HepG2 (cell line): ENCODE measurements at regions not wholly inside any gene's neighbourhood (a gene's known extent, or its start where the extent isn't known, plus 50 kb on each side); places are given as distances from the start of the nearest gene placed in this dataset.
A peak's percentile ranks its signal among the peaks of the same experiment; 100 is the strongest.

Experiments used
- ATAC-seq: fragments of 200-7000 bp; cut with Tn5 transposase; 3 replicates; pipeline ENCODE4 v1.9.1; 2020; ENCODE audit warnings: mild to moderate bottlenecking, moderate library complexity
- BruUV-seq: library from RNA; stranded (reverse); fragments of 400-500 nt; replicated peaks from 2 replicates; lab custom pipeline; 2021; lab: Mats Ljungman, UMichigan
- CTCF ChIA-PET: fragments of 300-600 bp; formaldehyde crosslinking; extraction: SDS; loops from one replicate; lab custom pipeline; 2021; ENCODE audit warnings: low total read pairs, inconsistent platforms, low intra/inter-chr PET ratio; lab: Yijun Ruan, JAX
- POLR2A ChIA-PET: fragments of 350-600 bp; sonication (Branson Sonifier 250); formaldehyde crosslinking; loops from one replicate; lab custom pipeline; 2020; ENCODE audit warnings: antibody characterized with exemption, inconsistent platforms; lab: Yijun Ruan, JAX
- DNase-seq: peaks from one replicate; pipeline ENCODE4 v3.0.0-alpha.2; 2015; ENCODE audit warnings: low spot score
- FAIRE-seq: peaks from 3 replicates; lab custom pipeline; 2011; peaks lifted over from hg19 to GRCh38; lab: Jason Lieb, UNC
- H2AFZ ChIP-seq: one replicate; pipeline ENCODE4 v1.6.1; 2011; ENCODE audit warnings: low read length, inconsistent platforms
- H3K27ac ChIP-seq: fragments of 300-600 bp; 3 replicates; pipeline ENCODE4 v1.8.0; 2011; ENCODE audit warnings: mixed run types, mild to moderate bottlenecking, mixed read lengths, low read length, inconsistent platforms; ENCODE audit not compliant: insufficient read depth; ENCODE audit errors: extremely low read length
- H3K27me3 ChIP-seq, 2 experiments: fragments of 200-600 bp in 1 of 2; 2 replicates in 1 of 2; 3 replicates in 1 of 2; pipeline versions ENCODE4 v1.6.0 to v1.8.0; 2011; ENCODE audit warnings: low read length in 2 of 2, mild to moderate bottlenecking in 2 of 2, moderate library complexity in 2 of 2, inconsistent platforms in 1 of 2; ENCODE audit not compliant: insufficient read depth in 2 of 2, control insufficient read depth in 1 of 2
- H3K36me3 ChIP-seq, 2 experiments: fragments of 200-600 bp in 1 of 2; replicated peaks in 1 of 2; 2 replicates in 1 of 2; 3 replicates in 1 of 2; pipeline versions ENCODE4 v1.5.1 to v1.8.0; 2011; ENCODE audit warnings: low read length in 2 of 2, inconsistent platforms in 1 of 2; ENCODE audit not compliant: insufficient read depth in 2 of 2, control insufficient read depth in 1 of 2
- H3K4me1 ChIP-seq: 2 replicates; pipeline ENCODE4 v1.5.1; 2012; ENCODE audit warnings: low read length, inconsistent platforms; ENCODE audit not compliant: insufficient read depth
- H3K4me2 ChIP-seq: 2 replicates; pipeline ENCODE4 v1.6.0; 2011; ENCODE audit warnings: low read depth, low read length, inconsistent platforms
- H3K4me3 ChIP-seq, 3 experiments: fragments of 200-600 bp in 1 of 3; sonication (generic), shearing (Covaris generic) in 1 of 3; replicated peaks in 1 of 3; 2 replicates each; pipeline ENCODE4 v1.5.1; 2011 to 2016; ENCODE audit warnings: low read length in 3 of 3, inconsistent platforms in 2 of 3, low read depth in 2 of 3, mild to moderate bottlenecking in 2 of 3, control low read depth in 1 of 3, mixed read lengths in 1 of 3; ENCODE audit not compliant: insufficient read depth in 1 of 3
- H3K79me2 ChIP-seq: one replicate; pipeline ENCODE4 v1.6.1; 2011; ENCODE audit warnings: low read length, inconsistent platforms; ENCODE audit not compliant: insufficient read depth
- H3K9ac ChIP-seq: 2 replicates; pipeline ENCODE4 v1.6.0; 2011; ENCODE audit warnings: mild to moderate bottlenecking, low read depth, low read length, inconsistent platforms; ENCODE audit not compliant: insufficient read depth
- H3K9me3 ChIP-seq: 2 replicates; pipeline ENCODE4 v1.5.1; 2012; ENCODE audit warnings: mild to moderate bottlenecking, low read length
- H4K20me1 ChIP-seq: 2 replicates; pipeline ENCODE4 v1.6.0; 2011; ENCODE audit warnings: inconsistent platforms, mild to moderate bottlenecking, low read length, moderate library complexity; ENCODE audit not compliant: insufficient read depth
- ARID3A ChIP-seq: IDR thresholded peaks from 2 replicates; pipeline ENCODE4 v1.6.1; 2012; ENCODE audit warnings: low read depth, low read length, improper control_type of control experiment
- CCDC6 ChIP-seq: sonication (generic); formaldehyde crosslinking; IDR thresholded peaks from 2 replicates; pipeline ENCODE4 v1.8.1; 2022; ENCODE audit warnings: mild to moderate bottlenecking, missing genetic modification reagents, moderate library complexity
- DMAP1 ChIP-seq: IDR thresholded peaks from 2 replicates; pipeline ENCODE4 v1.6.1; 2016
- HNF1A ChIP-seq, 2 experiments: sonication (generic) in 1 of 2; formaldehyde crosslinking in 1 of 2; IDR thresholded peaks; 2 replicates each; pipeline versions ENCODE4 v1.4.0 to v1.6.1; 2016 to 2020; ENCODE audit warnings: borderline replicate concordance in 1 of 2, low read depth in 1 of 2, mild to moderate bottlenecking in 1 of 2, missing genetic modification reagents in 1 of 2
- IRF1 ChIP-seq: sonication (generic); formaldehyde crosslinking; IDR thresholded peaks from 2 replicates; pipeline ENCODE4 v1.4.0; 2020; ENCODE audit warnings: low read depth, mild to moderate bottlenecking, missing genetic modification reagents
- KMT2A ChIP-seq: sonication (generic); formaldehyde crosslinking; IDR thresholded peaks from 2 replicates; pipeline ENCODE4 v1.4.0; 2020; ENCODE audit warnings: missing genetic modification reagents
- MBD4 ChIP-seq: IDR thresholded peaks from 2 replicates; pipeline ENCODE4 v1.6.1; 2012; ENCODE audit warnings: low read length, inconsistent platforms, borderline replicate concordance
- MIER2 ChIP-seq: IDR thresholded peaks from 2 replicates; pipeline ENCODE4 v1.6.1; 2016; ENCODE audit warnings: missing biosample characterization, missing genetic modification reagents
- MYNN ChIP-seq: sonication (generic); formaldehyde crosslinking; IDR thresholded peaks from 2 replicates; pipeline ENCODE4 v1.4.0; 2020; ENCODE audit warnings: mild to moderate bottlenecking, low read depth, missing genetic modification reagents
- NR3C1 ChIP-seq: sonication (generic); formaldehyde crosslinking; IDR thresholded peaks from 2 replicates; pipeline ENCODE4 v1.4.0; 2020; ENCODE audit warnings: missing genetic modification reagents
- SNRNP70 ChIP-seq: fragments of 200-400 bp; formaldehyde crosslinking; IDR thresholded peaks from 2 replicates; pipeline ENCODE4 v1.6.1; 2017; ENCODE audit warnings: mild to moderate bottlenecking, low read depth, low read length, moderate library complexity
- THAP7 ChIP-seq: sonication (generic); formaldehyde crosslinking; IDR thresholded peaks from 2 replicates; pipeline ENCODE4 v1.8.1; 2023; ENCODE audit warnings: mild to moderate bottlenecking, missing genetic modification reagents
- ZFP36L2 ChIP-seq: sonication (generic); formaldehyde crosslinking; IDR thresholded peaks from 2 replicates; pipeline ENCODE4 v1.4.0; 2020; ENCODE audit warnings: missing genetic modification reagents
- ZNF512B ChIP-seq: sonication (generic); formaldehyde crosslinking; IDR thresholded peaks from 2 replicates; pipeline ENCODE4 v1.5.1; 2020; ENCODE audit warnings: missing genetic modification reagents, mild to moderate bottlenecking, borderline replicate concordance
- WGBS: methylation state at CpG from one replicate; pipeline ENCODE4 v1.1.6; 2017; ENCODE audit warnings: low lambda C conversion rate; 5-methylcytosine and 5-hydroxymethylcytosine counted together
- in situ Hi-C: cut with HindIII; loops from 2 replicates; pipeline ENCODE4 v1.10.0; 2017; ENCODE audit warnings: low pct_unique_long_range_greater_than_20kb; ENCODE audit not compliant: extremely low pct_ligation_motif_present
- intact Hi-C: fragments of 100-400 bp; cut with micrococcal nuclease; formaldehyde crosslinking; loops from one replicate; pipeline ENCODE4 v1.10.0; 2022; ENCODE audit not compliant: unreplicated experiment

GRCh38 chr13:110965038-110965754 lies 50.3 kb upstream of the ANKRD10 start:
- H2AFZ ChIP-seq, result no peak overlapping the region
- ChIA-PET POLR2A (no interaction called here), CTCF (no interaction called here)
- H4K20me1 ChIP-seq, result no peaks in the 10 kb centered on the region
- H3K27me3 ChIP-seq, result peaks cover 0 to 1% of the 10 kb centered on the region in 2 experiments; a peak in 1 of 5 replicates
- no TSS peak for BruUV-seq
- no peak overlapping the region for H3K4me3 ChIP-seq
- in situ Hi-C loops, result no loop called here
- H3K27ac ChIP-seq, result no peak overlapping the region
- FAIRE-seq (no peak), DNase-seq (peak; percentile 68), ATAC-seq (peak; percentile 55; the same call in 2 of the 3 replicates)
- H3K4me2 ChIP-seq, result no peak overlapping the region
- WGBS, result 11% methylated on average over 5 of the region's 5 CpGs
- H3K9me3 ChIP-seq, result no peaks in the 10 kb centered on the region
- intact Hi-C loops, result no loop called here
- H3K4me1 ChIP-seq, result peaks cover 10% of the 10 kb centered on the region; the same call in 1 of the 2 replicates
- H3K9ac ChIP-seq, result no peak overlapping the region
- H3K79me2 ChIP-seq, result no peaks in the 10 kb centered on the region
- H3K36me3 ChIP-seq, result no peaks in the 10 kb centered on the region
- TF ChIP-seq ZNF512B (no peak), SNRNP70 (no peak), IRF1 (CRISPR knock-in tag) (no peak), MIER2 (CRISPR knock-in tag) (no peak), KMT2A (CRISPR knock-in tag) (no peak), MBD4 (no peak), ZFP36L2 (CRISPR knock-in tag) (no peak), MYNN (no peak), HNF1A (IDR thresholded peaks at IDR 0.05; ENCODE audit: low read depth) (no peak), HNF1A (CRISPR knock-in tag; IDR thresholded peaks at IDR 0.05; ENCODE audit: borderline replicate concordance) (no peak), THAP7 (CRISPR knock-in tag) (no peak), NR3C1 (CRISPR knock-in tag) (no peak), CCDC6 (CRISPR knock-in tag) (no peak), ARID3A (no peak), DMAP1 (CRISPR knock-in tag) (no peak)
